Neural progenitor cell (in vitro differentiated cells): ENCODE measurements at regions not wholly inside any gene's neighbourhood (a gene's known extent, or its start where the extent isn't known, plus 50 kb on each side); places are given as distances from the start of the nearest gene placed in this dataset.
A peak's percentile ranks its signal among the peaks of the same experiment; 100 is the strongest.

ENCODE experiments used
- DNase-seq: peaks from one replicate; pipeline ENCODE4 v3.0.0-alpha.2; 2016; ENCODE audit warnings: low spot score
- H2AFZ ChIP-seq: fragments of 200-600 bp; sonication (generic); replicated peaks from 2 replicates; pipeline ENCODE4 v1.6.1; 2016; ENCODE audit warnings: antibody characterized with exemption
- H3F3A ChIP-seq: fragments of 200-600 bp; sonication (generic); 2 replicates; pipeline ENCODE4 v1.6.1; 2016; ENCODE audit warnings: antibody characterized with exemption, low read depth
- H3K27ac ChIP-seq: fragments of 200-600 bp; sonication (generic); 2 replicates; pipeline ENCODE4 v1.5.1; 2016; ENCODE audit warnings: mild to moderate bottlenecking
- H3K27me3 ChIP-seq: fragments of 200-600 bp; sonication (generic); 2 replicates; pipeline ENCODE4 v1.6.1; 2016; ENCODE audit warnings: mild to moderate bottlenecking, moderate library complexity
- H3K36me3 ChIP-seq: fragments of 200-600 bp; sonication (generic); 2 replicates; pipeline ENCODE4 v1.5.1; 2016
- H3K4me1 ChIP-seq: fragments of 200-600 bp; sonication (generic); 2 replicates; pipeline ENCODE4 v1.6.1; 2016; ENCODE audit warnings: mixed run types
- H3K4me2 ChIP-seq: fragments of 200-600 bp; sonication (generic); 2 replicates; pipeline ENCODE4 v1.6.1; 2016
- H3K4me3 ChIP-seq: fragments of 200-600 bp; sonication (generic); 2 replicates; pipeline ENCODE4 v1.5.1; 2016
- H3K79me2 ChIP-seq: fragments of 200-600 bp; sonication (generic); 2 replicates; pipeline ENCODE4 v1.6.1; 2016; ENCODE audit warnings: low read depth
- H3K9ac ChIP-seq: fragments of 200-600 bp; sonication (generic); 2 replicates; pipeline ENCODE4 v1.6.1; 2016
- H3K9me3 ChIP-seq: fragments of 200-600 bp; sonication (generic); 2 replicates; pipeline ENCODE4 v1.5.1; 2016; ENCODE audit warnings: low read depth
- H4K20me1 ChIP-seq: fragments of 200-600 bp; sonication (generic); 2 replicates; pipeline ENCODE4 v1.6.1; 2016; ENCODE audit warnings: low read depth
- H3K27ac Mint-ChIP-seq: 3 replicates; pipeline ENCODE4 v1.8.0; 2021; ENCODE audit warnings: mixed read lengths
- H3K27me3 Mint-ChIP-seq: 2 replicates; pipeline ENCODE4 v1.8.0; 2022; ENCODE audit warnings: low read depth, mild to moderate bottlenecking, inconsistent platforms, moderate library complexity, mixed read lengths; ENCODE audit not compliant: insufficient read depth
- H3K36me3 Mint-ChIP-seq: 3 replicates; pipeline ENCODE4 v1.8.0; 2021; ENCODE audit warnings: mixed read lengths
- H3K4me1 Mint-ChIP-seq: 3 replicates; pipeline ENCODE4 v1.8.0; 2021; ENCODE audit warnings: mixed read lengths
- H3K4me3 Mint-ChIP-seq: 3 replicates; pipeline ENCODE4 v1.8.0; 2021; ENCODE audit warnings: mild to moderate bottlenecking, moderate library complexity, mixed read lengths
- H3K9me3 Mint-ChIP-seq: 3 replicates; pipeline ENCODE4 v1.8.0; 2020; ENCODE audit warnings: mixed read lengths
- CTCF ChIP-seq: fragments of 200-600 bp; sonication (generic); IDR thresholded peaks from 2 replicates; pipeline ENCODE4 v1.5.1; 2017; ENCODE audit warnings: antibody characterized with exemption, mild to moderate bottlenecking
- EZH2 ChIP-seq: fragments of 200-600 bp; sonication (generic); IDR thresholded peaks from 2 replicates; pipeline ENCODE4 v1.6.1; 2017; ENCODE audit warnings: antibody characterized with exemption, mild to moderate bottlenecking, moderate library complexity
- EZH2phosphoT487 ChIP-seq: fragments of 200-600 bp; sonication (generic); IDR thresholded peaks from 2 replicates; pipeline ENCODE4 v1.6.1; 2017; ENCODE audit warnings: antibody characterized with exemption

DNA sequence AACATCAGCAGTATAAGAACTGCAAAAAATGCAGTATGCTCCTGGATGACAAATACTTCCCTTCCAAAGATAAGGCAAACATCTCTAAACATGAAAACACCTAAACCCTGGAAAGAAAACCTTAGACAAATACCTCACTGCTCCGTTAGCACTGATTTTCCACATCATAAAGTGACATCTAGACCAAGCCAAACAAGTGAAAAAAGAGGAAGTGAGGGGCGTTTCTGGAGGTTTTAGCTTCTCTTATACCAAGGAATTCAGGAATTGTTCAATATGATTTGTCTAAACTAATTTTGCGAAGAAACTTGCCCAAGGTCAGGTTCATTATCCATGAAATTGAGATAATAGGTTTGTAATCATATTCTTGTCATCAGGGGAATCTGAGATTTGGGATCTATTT is 279.7 kb downstream of the ADRA2A start:
- Histone ChIP-seq H3K4me1 (no peaks in the 10 kb centered on the region), H4K20me1 (no peaks in the 10 kb centered on the region), H3K4me2 (no peak overlapping the region), H3K9ac (no peak overlapping the region), H3K36me3 (no peaks in the 10 kb centered on the region), H3F3A (no peaks in the 10 kb centered on the region), H3K4me3 (no peak overlapping the region), H3K27ac (no peak overlapping the region), H3K79me2 (no peaks in the 10 kb centered on the region), H3K9me3 (no peaks in the 10 kb centered on the region), H2AFZ (no peak overlapping the region), H3K27me3 (no peaks in the 10 kb centered on the region)
- TF ChIP-seq CTCF, result no peak
- no peak for TF ChIP-seq EZH2
- no peak for TF ChIP-seq EZH2phosphoT487
- H3K9me3 Mint-ChIP-seq, result no peaks in the 10 kb centered on the region
- no peaks in the 10 kb centered on the region for H3K4me1 Mint-ChIP-seq
- H3K27ac Mint-ChIP-seq, result no peak overlapping the region
- no peak for DNase-seq
- no peaks in the 10 kb centered on the region for H3K27me3 Mint-ChIP-seq
- H3K36me3 Mint-ChIP-seq, result no peaks in the 10 kb centered on the region
- H3K4me3 Mint-ChIP-seq, result no peak overlapping the region

- Histone ChIP-seq H3K79me2 (no peaks in the 10 kb centered on the region), H3F3A (no peaks in the 10 kb centered on the region), H3K36me3 (no peaks in the 10 kb centered on the region), H3K9me3 (no peaks in the 10 kb centered on the region), H2AFZ (no peak overlapping the region), H3K4me1 (no peaks in the 10 kb centered on the region), H4K20me1 (no peaks in the 10 kb centered on the region), H3K27ac (no peak overlapping the region), H3K4me3 (no peak overlapping the region), H3K9ac (no peak overlapping the region), H3K4me2 (no peak overlapping the region), H3K27me3 (no peaks in the 10 kb centered on the region)
- Mint-ChIP-seq H3K9me3 (no peaks in the 10 kb centered on the region), H3K27me3 (no peaks in the 10 kb centered on the region), H3K36me3 (no peaks in the 10 kb centered on the region), H3K4me1 (no peaks in the 10 kb centered on the region), H3K4me3 (no peak overlapping the region), H3K27ac (no peak overlapping the region)
- no peak for TF ChIP-seq EZH2phosphoT487
- no peak for TF ChIP-seq CTCF
- no peak for TF ChIP-seq EZH2
- no peak for DNase-seq
Observed at GRCh38 chr10:111357859-111358258, 281.0 kb downstream of the ADRA2A start.

DNA sequence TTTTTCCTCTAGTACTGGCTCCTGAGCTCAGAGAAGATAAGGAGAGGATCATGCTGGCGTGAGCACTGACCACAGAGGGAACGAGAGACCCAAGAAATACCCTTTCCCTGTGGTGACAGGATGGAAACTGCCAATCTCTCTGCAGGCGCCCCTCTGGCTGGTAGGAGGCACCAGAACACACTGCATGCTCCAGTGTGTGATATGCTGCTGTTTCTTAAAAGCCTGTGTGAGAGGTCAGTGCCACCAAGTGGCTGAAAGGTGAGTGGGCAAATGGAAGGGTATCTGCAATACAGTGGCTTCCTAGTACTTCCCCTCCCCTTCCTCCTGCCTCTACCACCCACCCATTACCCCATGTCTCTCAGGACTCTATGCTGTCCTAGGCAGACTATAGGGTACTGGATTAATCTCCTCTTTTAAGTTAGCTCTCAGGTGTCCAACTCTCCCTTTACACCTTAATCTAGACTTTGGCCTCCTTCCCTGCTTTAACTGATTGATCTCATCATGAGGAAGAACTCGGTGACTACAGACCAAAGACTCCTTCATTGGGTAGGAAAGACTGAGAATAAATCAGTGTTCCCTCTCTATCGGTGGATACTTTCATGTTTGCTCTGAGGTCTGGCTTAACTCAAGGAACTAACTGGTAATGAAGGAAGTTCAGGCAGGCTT is 283.6 kb downstream of the ADRA2A start:
- H3K9me3 Mint-ChIP-seq, result no peaks in the 10 kb centered on the region

More for the DNA sequence above, 283.6 kb downstream of the ADRA2A start:
- no peaks in the 10 kb centered on the region for H3K79me2 ChIP-seq
- no peaks in the 10 kb centered on the region for H3K9me3 ChIP-seq
- H3F3A ChIP-seq, result no peaks in the 10 kb centered on the region
- H4K20me1 ChIP-seq, result no peaks in the 10 kb centered on the region
- no peak overlapping the region for H3K27ac ChIP-seq
- H3K4me1 Mint-ChIP-seq, result no peaks in the 10 kb centered on the region
- no peak overlapping the region for H3K27ac Mint-ChIP-seq
- H3K4me3 ChIP-seq, result no peak overlapping the region
- peak; percentile 78 for DNase-seq
- H3K4me1 ChIP-seq, result no peaks in the 10 kb centered on the region
- H3K9ac ChIP-seq, result no peak overlapping the region
- H3K27me3 ChIP-seq, result no peaks in the 10 kb centered on the region
- TF ChIP-seq EZH2 (no peak), CTCF (peak; percentile 68)
- H2AFZ ChIP-seq, result no peak overlapping the region
- H3K4me3 Mint-ChIP-seq, result no peak overlapping the region
- no peaks in the 10 kb centered on the region for H3K36me3 Mint-ChIP-seq
- no peaks in the 10 kb centered on the region for H3K36me3 ChIP-seq
- no peak overlapping the region for H3K4me2 ChIP-seq
- no peaks in the 10 kb centered on the region for H3K27me3 Mint-ChIP-seq
